Panc1 (cell line): ENCODE measurements at regions not wholly inside any gene's neighbourhood (a gene's known extent, or its start where the extent isn't known, plus 50 kb on each side); places are given as distances from the start of the nearest gene placed in this dataset.

ENCODE experiments used
- ATAC-seq: fragments of 200-7000 bp; cut with Tn5 transposase; 2 replicates; pipeline ENCODE4 v1.9.1; 2020; ENCODE audit warnings: mild to moderate bottlenecking, moderate library complexity
- BruUV-seq: library from RNA; stranded (reverse); fragments of 400-500 nt; replicated peaks from 2 replicates; lab custom pipeline; 2021; lab: Mats Ljungman, UMichigan
- CTCF ChIA-PET: fragments of 300-600 bp; sonication (Branson Sonifier 250); formaldehyde crosslinking; loops from one replicate; lab custom pipeline; 2022; ENCODE audit warnings: antibody characterized with exemption; lab: Charles Lee
- POLR2A ChIA-PET: fragments of 300-600 bp; sonication (Branson Sonifier 250); formaldehyde crosslinking; loops from one replicate; lab custom pipeline; 2022; ENCODE audit warnings: antibody characterized with exemption; lab: Charles Lee
- DNase-seq: peaks from one replicate; pipeline ENCODE4 v3.0.0-alpha.2; 2010; ENCODE audit warnings: low read depth, low spot score
- H3K27ac ChIP-seq: 2 replicates; pipeline ENCODE4 v1.5.1; 2011; ENCODE audit warnings: mild to moderate bottlenecking, low read length, inconsistent platforms
- H3K27me3 ChIP-seq: fragments of 200-500 bp; sonication (Bioruptor generic); 2 replicates; pipeline ENCODE4 v1.6.0; 2014; ENCODE audit warnings: low read length, inconsistent platforms; ENCODE audit not compliant: control insufficient read depth, insufficient read depth
- H3K36me3 ChIP-seq: fragments of 200-500 bp; sonication (Bioruptor generic); 2 replicates; pipeline ENCODE4 v1.5.1; 2014; ENCODE audit warnings: inconsistent platforms, mild to moderate bottlenecking, low read length, moderate library complexity; ENCODE audit not compliant: control insufficient read depth, insufficient read depth
- H3K4me1 ChIP-seq: 2 replicates; pipeline ENCODE4 v1.5.1; 2011; ENCODE audit warnings: inconsistent platforms, mild to moderate bottlenecking, low read length, moderate library complexity; ENCODE audit not compliant: control insufficient read depth, insufficient read depth
- H3K4me3 ChIP-seq, 2 experiments: 2 replicates each; pipeline ENCODE4 v1.5.1; 2011 to 2012; ENCODE audit warnings: low read depth in 2 of 2, low read length in 2 of 2, mild to moderate bottlenecking in 2 of 2, inconsistent platforms in 1 of 2, moderate library complexity in 1 of 2
- H3K9me3 ChIP-seq: fragments of 200-500 bp; sonication (Bioruptor generic); 2 replicates; pipeline ENCODE4 v1.5.1; 2014; ENCODE audit warnings: low read depth, mild to moderate bottlenecking, inconsistent platforms, low read length, moderate library complexity; ENCODE audit not compliant: control insufficient read depth, insufficient read depth
- POLR2AphosphoS5 ChIP-seq: IDR thresholded peaks from 2 replicates; pipeline ENCODE4 v1.6.1; 2012; ENCODE audit warnings: mild to moderate bottlenecking, low read depth, low read length, moderate library complexity
- SIN3A ChIP-seq: IDR thresholded peaks from 2 replicates; pipeline ENCODE4 v1.6.1; 2012; ENCODE audit warnings: low read depth, mild to moderate bottlenecking, low read length, moderate library complexity, borderline replicate concordance; ENCODE audit not compliant: insufficient read depth
- TCF7L2 ChIP-seq: IDR thresholded peaks from 2 replicates; pipeline ENCODE4 v1.6.1; 2011; ENCODE audit warnings: mild to moderate bottlenecking, low read depth, low read length, inconsistent platforms
- in situ Hi-C: cut with HindIII; loops from 2 replicates; pipeline ENCODE4 v1.10.0; 2016; ENCODE audit warnings: low sequenced_read_pairs, low pct_unique_long_range_greater_than_20kb
- intact Hi-C: fragments of 100-400 bp; cut with micrococcal nuclease; formaldehyde crosslinking; loops from one replicate; pipeline ENCODE4 v1.10.0; 2022; ENCODE audit not compliant: unreplicated experiment
- TF ChIP-seq, protein P1 (sequence below): fragments of 450-650 bp; IDR thresholded peaks from 2 replicates; pipeline ENCODE4 v1.5.1; 2017; ENCODE audit warnings: mild to moderate bottlenecking
- TF ChIP-seq, protein P2 (sequence below), 2 experiments: IDR thresholded peaks; 2 replicates each; pipeline ENCODE4 v1.6.1; 2011 to 2012; ENCODE audit warnings: low read depth in 2 of 2, control low read depth in 1 of 2, low read length in 1 of 2, mild to moderate bottlenecking in 1 of 2, moderate library complexity in 1 of 2; ENCODE audit not compliant: insufficient read depth in 1 of 2

DNA sequence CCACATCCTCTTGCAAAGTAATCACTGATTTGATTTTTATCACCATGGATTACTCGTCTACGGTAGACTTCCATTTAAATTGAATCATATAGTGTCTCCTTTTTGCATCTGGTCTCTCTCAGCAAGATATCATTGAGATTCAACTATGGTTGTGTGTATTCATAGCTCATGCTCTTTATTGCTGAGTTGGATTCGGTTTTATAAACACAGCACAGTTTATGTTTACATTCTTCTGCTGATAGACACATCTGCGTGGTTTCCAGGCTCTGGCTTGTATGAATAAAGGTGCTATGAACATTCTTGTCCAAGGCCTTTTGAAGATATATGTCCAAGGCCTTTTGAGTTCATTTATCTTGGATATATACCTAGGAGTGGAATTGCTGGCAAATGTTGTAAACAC, 356.5 kb upstream of the CELF2 start:
- ATAC-seq, result no peak
- BruUV-seq, result no TSS peak
- Histone ChIP-seq H3K36me3 (no peaks in the 10 kb centered on the region), H3K4me1 (no peaks in the 10 kb centered on the region), H3K9me3 (no peaks in the 10 kb centered on the region), H3K4me3 (no peak overlapping the region), H3K27me3 (no peaks in the 10 kb centered on the region), H3K27ac (no peak overlapping the region)
- in situ Hi-C loops (no loop called here), intact Hi-C loops (no loop called here)
- TF ChIP-seq POLR2AphosphoS5, result no peak
- no peak for TF ChIP-seq TCF7L2
- TF ChIP-seq, protein P1, sequence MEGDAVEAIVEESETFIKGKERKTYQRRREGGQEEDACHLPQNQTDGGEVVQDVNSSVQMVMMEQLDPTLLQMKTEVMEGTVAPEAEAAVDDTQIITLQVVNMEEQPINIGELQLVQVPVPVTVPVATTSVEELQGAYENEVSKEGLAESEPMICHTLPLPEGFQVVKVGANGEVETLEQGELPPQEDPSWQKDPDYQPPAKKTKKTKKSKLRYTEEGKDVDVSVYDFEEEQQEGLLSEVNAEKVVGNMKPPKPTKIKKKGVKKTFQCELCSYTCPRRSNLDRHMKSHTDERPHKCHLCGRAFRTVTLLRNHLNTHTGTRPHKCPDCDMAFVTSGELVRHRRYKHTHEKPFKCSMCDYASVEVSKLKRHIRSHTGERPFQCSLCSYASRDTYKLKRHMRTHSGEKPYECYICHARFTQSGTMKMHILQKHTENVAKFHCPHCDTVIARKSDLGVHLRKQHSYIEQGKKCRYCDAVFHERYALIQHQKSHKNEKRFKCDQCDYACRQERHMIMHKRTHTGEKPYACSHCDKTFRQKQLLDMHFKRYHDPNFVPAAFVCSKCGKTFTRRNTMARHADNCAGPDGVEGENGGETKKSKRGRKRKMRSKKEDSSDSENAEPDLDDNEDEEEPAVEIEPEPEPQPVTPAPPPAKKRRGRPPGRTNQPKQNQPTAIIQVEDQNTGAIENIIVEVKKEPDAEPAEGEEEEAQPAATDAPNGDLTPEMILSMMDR, result no peak
- no peak for TF ChIP-seq SIN3A
- TF ChIP-seq, protein P2, sequence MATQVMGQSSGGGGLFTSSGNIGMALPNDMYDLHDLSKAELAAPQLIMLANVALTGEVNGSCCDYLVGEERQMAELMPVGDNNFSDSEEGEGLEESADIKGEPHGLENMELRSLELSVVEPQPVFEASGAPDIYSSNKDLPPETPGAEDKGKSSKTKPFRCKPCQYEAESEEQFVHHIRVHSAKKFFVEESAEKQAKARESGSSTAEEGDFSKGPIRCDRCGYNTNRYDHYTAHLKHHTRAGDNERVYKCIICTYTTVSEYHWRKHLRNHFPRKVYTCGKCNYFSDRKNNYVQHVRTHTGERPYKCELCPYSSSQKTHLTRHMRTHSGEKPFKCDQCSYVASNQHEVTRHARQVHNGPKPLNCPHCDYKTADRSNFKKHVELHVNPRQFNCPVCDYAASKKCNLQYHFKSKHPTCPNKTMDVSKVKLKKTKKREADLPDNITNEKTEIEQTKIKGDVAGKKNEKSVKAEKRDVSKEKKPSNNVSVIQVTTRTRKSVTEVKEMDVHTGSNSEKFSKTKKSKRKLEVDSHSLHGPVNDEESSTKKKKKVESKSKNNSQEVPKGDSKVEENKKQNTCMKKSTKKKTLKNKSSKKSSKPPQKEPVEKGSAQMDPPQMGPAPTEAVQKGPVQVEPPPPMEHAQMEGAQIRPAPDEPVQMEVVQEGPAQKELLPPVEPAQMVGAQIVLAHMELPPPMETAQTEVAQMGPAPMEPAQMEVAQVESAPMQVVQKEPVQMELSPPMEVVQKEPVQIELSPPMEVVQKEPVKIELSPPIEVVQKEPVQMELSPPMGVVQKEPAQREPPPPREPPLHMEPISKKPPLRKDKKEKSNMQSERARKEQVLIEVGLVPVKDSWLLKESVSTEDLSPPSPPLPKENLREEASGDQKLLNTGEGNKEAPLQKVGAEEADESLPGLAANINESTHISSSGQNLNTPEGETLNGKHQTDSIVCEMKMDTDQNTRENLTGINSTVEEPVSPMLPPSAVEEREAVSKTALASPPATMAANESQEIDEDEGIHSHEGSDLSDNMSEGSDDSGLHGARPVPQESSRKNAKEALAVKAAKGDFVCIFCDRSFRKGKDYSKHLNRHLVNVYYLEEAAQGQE (IDR thresholded peaks at IDR 0.05; ENCODE audit: insufficient read depth in 1 of 2, low read depth in 2 of 2, low read length in 1 of 2), result no peak
- DNase-seq, result no peak
- POLR2A ChIA-PET, result no interaction called here
- CTCF ChIA-PET, result no interaction called here

- Histone ChIP-seq H3K27ac (no peak overlapping the region), H3K4me1 (no peaks in the 10 kb centered on the region), H3K4me3 (no peak overlapping the region), H3K36me3 (no peaks in the 10 kb centered on the region), H3K9me3 (no peaks in the 10 kb centered on the region), H3K27me3 (no peaks in the 10 kb centered on the region)
- TF ChIP-seq POLR2AphosphoS5, result no peak
- TF ChIP-seq TCF7L2, result no peak
- TF ChIP-seq, protein P2 (IDR thresholded peaks at IDR 0.05; ENCODE audit: insufficient read depth in 1 of 2, low read depth in 2 of 2, low read length in 1 of 2), result no peak
- TF ChIP-seq, protein P1, result no peak
- no peak for TF ChIP-seq SIN3A
- ChIA-PET POLR2A (no interaction called here), CTCF (no interaction called here)
- ATAC-seq (no peak), DNase-seq (no peak)
- intact Hi-C loops, result no loop called here
- in situ Hi-C loops, result no loop called here
- BruUV-seq, result no TSS peak
These were observed 354.8 kb upstream of the CELF2 start for GRCh38 chr10:10662716-10663408.
